Esophagus squamous epithelium (tissue), 5 donors: ENCODE measurements at regions not wholly inside any gene's neighbourhood (a gene's known extent, or its start where the extent isn't known, plus 50 kb on each side); places are given as distances from the start of the nearest gene placed in this dataset.

Experiments
- DNase-seq: peaks from one replicate; lab custom pipeline; 2025; lab: John Stamatoyannopoulos, UW
- H3K27ac ChIP-seq, 4 donors: fragments of 200-600 bp; sonication (generic); one replicate each; pipeline ENCODE4 v1.5.1; 2016 to 2019; ENCODE audit warnings: mild to moderate bottlenecking in 1 of 4
- H3K27me3 ChIP-seq, 4 donors: fragments of 200-600 bp; sonication (generic); 1 replicate in 3 of 4; 2 replicates in 1 of 4; pipeline versions ENCODE4 v1.5.1 to v1.6.0; 2017 to 2021; ENCODE audit warnings: antibody characterized with exemption in 1 of 4
- H3K36me3 ChIP-seq, 3 donors: fragments of 200-600 bp; sonication (generic); one replicate each; pipeline ENCODE4 v1.5.1; 2016 to 2019
- H3K4me1 ChIP-seq, 3 donors: fragments of 200-600 bp; sonication (generic); one replicate each; pipeline ENCODE4 v1.5.1; 2017 to 2019
- H3K4me3 ChIP-seq, 4 donors: fragments of 200-600 bp; sonication (generic); 1 replicate in 3 of 4; 2 replicates in 1 of 4; pipeline ENCODE4 v1.5.1; 2016 to 2019; ENCODE audit warnings: mild to moderate bottlenecking in 2 of 4, moderate library complexity in 1 of 4
- H3K9me3 ChIP-seq, 3 donors: fragments of 200-600 bp; sonication (generic); one replicate each; pipeline ENCODE4 v1.5.1; 2016 to 2019
- CTCF ChIP-seq, 6 experiments: fragments of 450-650 bp in 4 of 6; fragments of 200-600 bp in 2 of 6; sonication (generic) in 2 of 6; IDR thresholded peaks; one replicate each; pipeline ENCODE4 v1.5.1; 2016 to 2019; ENCODE audit warnings: antibody characterized with exemption in 6 of 6, mild to moderate bottlenecking in 4 of 6, moderate library complexity in 4 of 6
- POLR2A ChIP-seq, 4 donors: fragments of 450-650 bp; IDR thresholded peaks; one replicate each; pipeline ENCODE4 v1.6.1; 2017; ENCODE audit warnings: antibody characterized with exemption in 4 of 4, mild to moderate bottlenecking in 4 of 4, moderate library complexity in 3 of 4
- WGBS, 2 donors: methylation state at CpG; one replicate each; pipeline ENCODE4 v1.1.5; 2018; 5-methylcytosine and 5-hydroxymethylcytosine counted together
- intact Hi-C: fragments of 100-400 bp; cut with DNase I; formaldehyde crosslinking; loops from one replicate; pipeline ENCODE4 v1.15.0; 2022
- donor health status: DM: yes; HTN: yes; CAD: no.

GRCh38 chr12:91413581-91414546 lies 231.2 kb upstream of the DCN start:
- Histone ChIP-seq H3K27ac (no peak overlapping the region), H3K36me3 (no peaks in the 10 kb centered on the region), H3K4me1 (no peaks in the 10 kb centered on the region), H3K9me3 (no peaks in the 10 kb centered on the region), H3K4me3 (no peak overlapping the region), H3K27me3 (no peaks in the 10 kb centered on the region)
- 48 to 66% methylated on average over 6 of the region's 6 CpGs for WGBS, 2 donors
- no peak for DNase-seq
- intact Hi-C loops: no loop called here
- TF ChIP-seq CTCF (IDR thresholded peaks at IDR 0.05) (no peak), POLR2A (IDR thresholded peaks at IDR 0.05) (no peak)

- Histone ChIP-seq H3K4me1 (peaks cover 3 to 12% (median 4%) of the 10 kb centered on the region in 3 donors), H3K36me3 (no peaks in the 10 kb centered on the region), H3K27ac (peak overlapping the region in 1 of 4 donors; percentile 41), H3K27me3 (no peaks in the 10 kb centered on the region), H3K4me3 (no peak overlapping the region), H3K9me3 (no peaks in the 10 kb centered on the region)
- 10 to 14% methylated on average over 1 of the region's 1 CpG for WGBS, 2 donors
- intact Hi-C loops: no loop called here
- TF ChIP-seq POLR2A (IDR thresholded peaks at IDR 0.05) (no peak), CTCF (IDR thresholded peaks at IDR 0.05) (peak in 3 of 6 experiments; percentile 26 to 50 (median 27))
- DNase-seq: no peak
Observed at GRCh38 chr12:91406920-91407341, 224.3 kb upstream of the DCN start.

- intact Hi-C loops: no loop called here
- WGBS, 2 donors: 80 to 82% methylated on average over 4 of the region's 4 CpGs
- peaks cover 3 to 12% (median 4%) of the 10 kb centered on the region in 3 donors for H3K4me1 ChIP-seq
- H3K27ac ChIP-seq: no peak overlapping the region
- H3K4me3 ChIP-seq: no peak overlapping the region
- H3K9me3 ChIP-seq: no peaks in the 10 kb centered on the region
- DNase-seq: no peak
- no peak for TF ChIP-seq CTCF (IDR thresholded peaks at IDR 0.05)
- no peak for TF ChIP-seq POLR2A (IDR thresholded peaks at IDR 0.05)
- H3K27me3 ChIP-seq: no peaks in the 10 kb centered on the region
- no peaks in the 10 kb centered on the region for H3K36me3 ChIP-seq
Observed at GRCh38 chr12:91404441-91404840, 221.8 kb upstream of the DCN start.

GRCh38 chr12:91401190-91401589 lies 218.6 kb upstream of the DCN start:
- Histone ChIP-seq H3K4me1 (no peaks in the 10 kb centered on the region), H3K36me3 (no peaks in the 10 kb centered on the region), H3K27ac (no peak overlapping the region), H3K4me3 (no peak overlapping the region), H3K9me3 (no peaks in the 10 kb centered on the region), H3K27me3 (no peaks in the 10 kb centered on the region)
- DNase-seq: no peak
- TF ChIP-seq CTCF (IDR thresholded peaks at IDR 0.05) (no peak), POLR2A (IDR thresholded peaks at IDR 0.05) (no peak)
- intact Hi-C loops: no loop called here

- intact Hi-C loops: no loop called here
- Histone ChIP-seq H3K27me3 (no peaks in the 10 kb centered on the region), H3K4me3 (no peak overlapping the region), H3K36me3 (no peaks in the 10 kb centered on the region), H3K9me3 (no peaks in the 10 kb centered on the region), H3K27ac (no peak overlapping the region), H3K4me1 (no peaks in the 10 kb centered on the region)
- TF ChIP-seq CTCF (IDR thresholded peaks at IDR 0.05) (no peak), POLR2A (IDR thresholded peaks at IDR 0.05) (no peak)
- no peak for DNase-seq
- whole genome bisulfite sequencing, 2 donors: 51 to 76% methylated on average over 4 of the region's 4 CpGs
Observed at GRCh38 chr12:91400271-91400670, 217.7 kb upstream of the DCN start.
